HG03025 (cell line): ENCODE measurements at regions not wholly inside any gene's neighbourhood (a gene's known extent, or its start where the extent isn't known, plus 50 kb on each side); places are given as distances from the start of the nearest gene placed in this dataset.

Source experiments
- ATAC-seq: cut with Tn5 transposase; IDR thresholded peaks from one replicate; pipeline ENCODE4 v1.9.1; 2021; ENCODE audit warnings: mild to moderate bottlenecking, moderate library complexity; ENCODE audit not compliant: unreplicated experiment, low FRiP score

DNA sequence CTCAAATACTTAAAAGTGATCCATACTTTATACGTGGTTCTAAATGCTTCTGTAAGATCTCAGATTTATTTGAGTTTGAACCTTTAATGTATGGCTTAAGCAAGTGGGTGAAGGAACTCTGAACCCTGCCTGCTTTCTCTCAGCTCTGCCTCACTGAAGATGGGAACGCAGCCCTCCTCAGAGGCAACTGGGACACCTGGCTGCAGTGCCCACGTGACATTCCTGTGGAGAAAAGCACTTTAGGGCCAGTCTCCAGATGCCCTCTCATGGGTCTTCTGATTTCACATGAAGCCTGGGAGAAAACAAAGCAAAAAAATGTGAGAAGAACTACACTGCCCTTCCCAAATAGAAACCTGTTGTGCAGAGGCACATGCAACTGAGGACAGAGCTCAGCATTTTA, 242.6 kb upstream of the ANKRD30A start:
- no peak for ATAC-seq

DNA sequence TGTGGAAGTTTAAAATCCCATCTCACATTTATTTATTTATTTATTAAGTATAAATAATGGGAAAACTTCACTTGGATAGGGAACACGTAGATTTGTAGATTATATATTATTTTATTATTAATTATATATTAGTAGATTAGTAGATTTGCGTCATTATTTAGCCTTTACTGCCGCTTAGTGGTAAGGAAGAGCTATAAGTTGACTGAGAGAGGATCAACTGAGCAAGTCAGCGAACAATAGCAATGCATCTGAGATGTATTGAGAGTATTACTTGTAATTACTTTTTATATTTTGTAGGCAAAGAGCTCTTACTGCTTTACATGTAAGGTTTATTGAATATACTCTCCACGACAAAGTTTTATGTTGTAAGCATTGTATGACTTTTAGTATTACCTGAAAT, 244.5 kb upstream of the ANKRD30A start:
- ATAC-seq, result no peak

DNA sequence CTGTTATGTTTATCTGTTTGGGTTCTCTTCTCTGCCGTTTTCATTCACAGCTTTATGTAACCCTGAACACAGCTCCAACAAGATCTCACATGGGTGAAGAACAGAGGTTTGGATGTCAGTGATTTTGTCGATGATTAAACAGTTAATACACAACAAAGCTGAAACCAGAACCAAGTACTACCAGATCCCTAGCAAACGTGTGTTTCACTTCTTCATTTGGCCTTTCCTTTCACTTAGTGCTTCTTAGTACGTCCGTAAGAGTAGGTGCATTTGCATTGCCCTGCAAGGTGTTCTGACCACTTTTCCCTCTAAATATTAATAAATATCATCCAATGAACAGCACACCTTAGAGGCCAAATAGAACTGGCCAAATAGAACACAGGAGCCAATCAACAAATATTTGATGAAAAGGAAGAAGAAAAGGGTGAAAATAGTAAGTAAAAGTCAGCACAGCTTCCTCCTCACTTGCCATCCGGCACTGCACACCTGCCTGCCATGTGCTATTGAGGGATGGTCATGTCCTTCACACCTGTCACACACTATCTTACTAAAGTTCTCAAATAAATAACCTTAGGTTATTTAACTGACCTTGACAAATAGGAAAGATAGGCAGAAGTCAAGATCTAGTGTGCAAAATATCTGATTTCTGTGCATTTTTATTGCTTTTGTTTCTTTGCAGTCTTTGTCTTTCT, 252.6 kb upstream of the ANKRD30A start:
- peak; percentile 79 for ATAC-seq

DNA sequence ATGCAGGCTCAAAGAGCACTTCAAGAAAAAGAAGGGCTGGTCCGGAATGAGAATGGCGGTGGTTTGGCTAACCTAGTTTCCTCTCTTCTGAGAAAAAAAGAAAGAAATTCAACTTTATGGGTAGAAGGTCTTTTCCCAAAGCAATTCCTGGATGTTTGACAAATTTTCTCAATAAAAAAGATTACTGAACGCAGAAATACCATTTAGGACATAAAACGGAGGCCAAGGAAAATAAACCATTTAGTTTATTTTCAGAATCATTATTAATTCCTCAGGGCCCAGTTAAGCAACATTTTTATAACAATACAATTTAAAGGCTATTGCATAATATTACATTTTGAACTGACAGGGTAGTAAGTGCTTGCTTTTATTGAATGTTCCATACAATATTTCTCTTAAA, 284.6 kb upstream of the ANKRD30A start:
- ATAC-seq, result no peak

DNA sequence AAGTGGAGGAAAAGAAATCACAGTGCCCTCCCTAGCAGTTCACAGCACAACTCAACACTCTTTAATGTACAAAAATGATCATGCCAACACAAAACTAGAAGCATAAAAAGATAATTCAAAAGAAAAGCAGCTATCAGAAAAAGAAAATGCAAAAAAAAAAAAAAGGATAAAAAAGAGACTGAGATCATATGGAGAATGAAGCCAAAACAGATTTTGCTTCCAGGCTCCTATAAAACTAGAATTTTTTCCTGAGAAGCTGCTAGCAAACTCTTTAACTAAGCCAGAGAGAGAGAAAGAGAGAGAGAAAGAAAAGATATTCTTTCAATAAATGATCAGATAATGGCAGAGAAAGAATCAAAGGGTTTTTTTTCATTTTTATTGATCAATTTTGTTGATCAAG, 288.0 kb upstream of the ANKRD30A start:
- no peak for ATAC-seq

DNA sequence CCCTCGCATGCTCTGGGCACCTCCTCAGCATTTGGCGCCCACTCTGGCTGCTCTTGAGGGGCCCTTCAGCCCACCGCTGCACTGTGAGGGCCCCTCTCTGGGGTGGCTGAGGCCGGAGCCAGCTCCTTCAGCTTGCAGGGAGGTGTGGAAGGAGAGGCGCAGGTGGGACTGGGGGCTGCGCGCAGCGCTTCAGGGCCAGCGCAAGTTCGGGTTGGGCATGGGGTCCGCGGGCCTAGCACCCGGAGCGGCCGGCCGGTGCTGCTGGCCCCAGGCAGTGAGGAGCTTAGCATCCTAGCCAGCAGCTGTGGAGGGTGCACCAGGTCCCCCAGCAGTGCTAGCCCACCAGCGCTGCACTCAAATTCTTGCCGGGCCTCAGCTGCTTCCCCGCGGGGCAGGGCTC, 305.6 kb upstream of the ANKRD30A start:
- no peak for ATAC-seq

DNA sequence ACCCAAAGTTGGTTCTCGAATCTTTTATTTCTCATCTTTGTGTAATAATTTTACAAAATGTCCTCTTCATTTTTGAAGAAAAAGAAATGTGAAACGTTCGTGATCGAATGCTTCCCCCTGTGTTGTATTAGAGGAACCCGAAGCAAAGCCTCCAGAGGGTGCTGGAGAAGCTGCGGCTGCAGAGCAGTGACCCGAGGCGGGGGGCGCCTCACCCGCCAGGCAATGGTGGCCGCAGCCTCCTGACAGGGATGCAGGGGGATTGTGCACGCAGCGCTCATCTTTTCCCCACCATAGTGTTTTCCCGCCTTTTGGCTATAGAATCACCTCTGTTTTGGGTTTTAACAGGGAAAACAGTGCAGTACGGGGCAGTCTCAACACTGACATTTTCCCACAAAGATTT, 307.5 kb upstream of the ANKRD30A start:
- ATAC-seq, result no peak

DNA sequence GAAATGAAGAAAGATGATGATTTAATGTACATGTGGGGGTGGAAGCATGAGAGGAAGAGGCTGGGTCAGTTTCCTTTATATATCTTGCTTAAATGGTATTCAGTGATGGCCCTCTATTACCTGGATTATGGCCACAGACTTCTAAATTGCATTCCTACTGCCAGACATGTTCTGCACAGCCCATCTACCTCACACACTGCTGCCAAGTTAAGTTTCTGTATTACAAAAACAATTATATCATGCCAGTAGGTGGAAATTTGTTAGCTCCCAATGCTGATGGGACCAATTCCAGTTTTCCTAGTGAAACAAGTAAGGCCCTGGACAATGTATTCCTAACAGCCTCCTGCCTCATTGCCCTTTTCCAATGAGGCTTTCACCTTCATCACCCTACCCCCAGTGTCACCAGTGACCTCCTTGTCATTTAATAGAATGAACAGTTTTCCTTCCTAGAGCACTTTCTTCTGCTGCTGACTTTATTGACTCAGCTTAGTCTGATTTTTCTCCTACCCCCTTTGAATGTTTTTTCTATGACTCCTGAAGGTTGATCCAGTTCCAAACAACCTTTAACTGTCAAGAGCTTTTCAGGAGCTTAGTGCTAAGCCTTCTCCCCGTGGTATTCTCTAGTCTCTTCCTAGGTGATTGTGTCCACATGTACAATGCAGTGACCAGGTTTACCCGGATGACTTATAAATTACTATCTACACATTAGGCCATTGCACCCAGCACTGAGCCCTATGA, 316.6 kb upstream of the ANKRD30A start:
- ATAC-seq, result no peak

DNA sequence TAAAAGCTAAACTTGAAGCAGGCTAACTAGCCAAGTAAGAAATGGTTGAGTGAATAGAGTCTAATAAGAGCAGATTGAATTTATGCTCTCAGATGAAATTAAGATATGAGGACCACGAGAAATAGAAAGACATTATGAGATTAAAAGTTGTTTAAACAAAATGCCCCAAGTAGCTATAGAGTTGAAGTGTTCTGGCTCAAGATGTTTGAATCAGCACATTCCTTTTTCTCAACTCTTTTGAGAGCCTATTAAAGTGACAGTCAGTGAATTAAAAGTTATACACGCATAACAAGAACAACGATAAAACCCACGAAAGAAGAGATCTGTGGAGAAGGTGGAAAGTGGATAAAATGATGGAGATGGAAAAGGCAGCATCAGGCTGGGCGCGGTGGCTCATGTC, 322.2 kb upstream of the ANKRD30A start:
- ATAC-seq, result no peak

DNA sequence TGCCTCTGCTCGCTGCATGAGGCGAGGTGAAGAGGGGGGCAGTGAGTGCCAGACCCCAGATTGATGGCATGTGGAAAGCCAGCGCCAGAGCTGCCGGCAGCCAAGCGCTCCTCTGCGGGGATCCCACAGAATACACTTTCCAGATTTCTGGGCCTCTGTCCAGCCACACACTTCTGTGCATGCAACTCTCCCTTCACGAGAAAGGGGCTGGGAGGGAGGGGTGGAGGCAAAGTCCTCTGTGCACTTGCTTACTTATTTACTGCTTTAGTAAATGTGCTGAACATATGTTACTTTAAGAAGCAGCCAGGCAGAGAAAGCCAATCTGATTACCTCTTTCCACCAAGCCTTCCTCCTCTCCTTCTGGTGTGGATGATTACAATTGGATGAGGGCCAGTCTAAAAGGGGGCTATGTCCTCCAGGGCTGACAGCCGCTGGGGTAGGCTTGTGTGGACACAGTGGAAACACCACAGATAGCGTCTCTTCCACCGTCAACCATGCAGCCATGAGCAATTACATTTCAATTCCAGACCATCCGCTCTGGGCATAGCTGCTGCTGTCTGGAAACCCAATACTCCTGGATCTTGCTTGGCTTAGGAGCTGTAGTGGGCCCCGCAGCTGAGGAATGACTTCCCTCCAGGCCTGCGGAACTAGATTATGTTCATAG, 322.8 kb upstream of the ANKRD30A start:
- ATAC-seq, result no peak

DNA sequence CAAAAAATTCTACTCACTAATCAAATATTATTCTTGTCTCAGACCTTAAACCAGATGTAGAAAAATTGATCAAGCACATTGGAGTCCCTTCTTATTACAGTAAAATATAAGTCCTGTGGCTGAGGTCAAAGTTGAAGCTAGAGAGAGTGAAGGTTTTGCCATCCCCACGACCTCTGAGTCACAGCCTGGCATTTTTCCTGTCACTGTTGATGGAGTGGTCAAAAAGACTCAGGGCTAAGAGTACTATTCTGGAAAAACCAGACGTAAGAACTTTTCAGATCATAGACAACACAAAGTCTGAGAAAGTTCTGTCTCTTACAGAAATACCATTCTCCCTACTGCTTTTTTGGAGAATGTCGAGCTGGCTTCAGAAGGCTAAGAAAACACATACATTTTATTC, 323.7 kb upstream of the ANKRD30A start:
- no peak for ATAC-seq

DNA sequence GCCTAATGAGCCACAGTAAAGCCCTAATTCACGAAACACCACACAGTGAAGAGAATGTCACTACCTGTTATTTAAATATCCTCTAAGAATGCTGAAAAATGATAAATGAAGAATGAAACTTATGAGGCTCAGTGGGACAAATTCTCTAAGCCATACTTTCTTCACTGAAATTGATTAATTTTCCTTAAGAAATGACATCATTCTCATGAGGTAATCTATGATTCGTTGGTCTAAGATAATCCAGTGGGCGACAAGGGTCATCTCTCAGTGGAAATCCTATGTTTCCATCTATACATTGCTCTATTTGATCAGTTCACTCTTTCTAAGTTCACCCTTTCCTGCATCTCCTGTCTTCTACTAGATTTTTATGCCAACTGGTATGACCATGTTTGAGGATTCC, 330.4 kb upstream of the ANKRD30A start:
- ATAC-seq, result no peak

DNA sequence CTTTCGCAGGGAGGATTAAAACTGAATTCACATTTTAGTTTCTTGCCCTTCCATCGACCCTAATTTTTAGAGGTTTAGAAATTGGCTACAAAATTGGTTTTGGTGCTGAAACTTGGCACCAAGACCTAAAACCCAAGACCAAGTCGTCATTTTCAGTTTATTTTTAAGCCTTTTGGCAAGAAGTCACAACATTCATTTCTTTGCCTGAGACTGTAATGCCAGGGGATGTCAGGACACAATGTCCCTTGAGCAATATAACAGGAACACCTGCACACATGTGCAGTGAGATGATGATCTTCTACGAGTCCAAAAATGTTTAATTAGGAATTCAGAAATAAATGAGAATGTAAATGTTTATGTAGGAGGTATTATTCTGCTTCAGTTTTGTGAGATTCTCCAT, 335.4 kb upstream of the ANKRD30A start:
- no peak for ATAC-seq

DNA sequence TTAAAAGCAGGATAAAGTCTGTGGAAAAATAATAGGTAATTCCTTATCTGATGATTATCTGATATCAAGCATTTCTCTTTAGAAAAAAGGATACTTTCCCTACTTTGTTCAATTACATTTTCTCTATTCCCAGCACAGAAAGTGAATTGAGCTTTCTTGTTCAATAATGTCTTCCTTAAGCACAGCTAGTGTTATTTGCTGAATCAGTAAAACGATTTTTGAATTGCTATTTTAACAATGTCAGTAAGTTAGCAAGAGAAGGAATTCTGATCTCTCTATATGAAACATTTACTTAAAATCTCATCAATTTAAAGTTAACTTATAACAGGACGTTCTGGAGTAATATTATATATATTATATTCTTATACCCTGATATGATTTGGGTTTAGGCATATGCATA, 337.2 kb upstream of the ANKRD30A start:
- no peak for ATAC-seq

DNA sequence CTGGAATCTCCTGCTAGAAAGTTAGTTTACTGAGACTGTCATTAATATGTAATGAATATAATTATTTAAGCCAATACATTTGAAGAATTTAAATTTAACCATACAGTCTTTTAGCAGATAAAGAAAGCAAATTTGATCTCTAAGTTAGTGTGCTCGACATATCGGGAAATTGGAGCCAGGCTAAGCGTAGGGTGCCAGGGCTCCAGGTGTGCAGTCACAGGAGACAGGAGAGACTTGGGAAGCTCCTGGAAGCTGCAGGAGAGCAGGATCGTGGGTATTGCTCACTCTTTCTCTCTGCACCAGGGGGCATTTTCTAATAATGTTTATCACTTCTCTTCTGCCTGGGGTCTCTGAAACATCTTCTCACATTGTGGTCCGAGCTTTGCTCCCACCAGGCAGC, 342.0 kb upstream of the ANKRD30A start:
- ATAC-seq, result no peak

DNA sequence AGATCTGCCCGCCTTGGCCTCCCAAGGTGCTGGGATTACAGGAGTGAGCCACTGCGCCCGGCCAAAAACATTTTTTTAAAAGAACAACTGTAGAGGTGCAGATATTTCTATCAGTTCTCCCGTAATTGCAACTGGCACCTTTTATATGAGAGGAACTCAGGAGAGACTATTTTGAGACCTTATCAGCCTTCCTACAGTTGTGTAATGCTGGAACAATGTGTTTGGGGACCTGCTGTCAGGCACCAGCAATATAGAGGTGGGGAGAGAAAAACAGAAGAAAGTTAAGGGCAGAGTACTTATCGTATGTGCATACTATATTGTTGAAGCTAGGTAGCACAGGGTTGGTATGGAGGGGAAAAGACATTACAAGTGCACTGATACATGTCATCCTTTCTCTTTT, 343.8 kb upstream of the ANKRD30A start:
- ATAC-seq, result no peak

DNA sequence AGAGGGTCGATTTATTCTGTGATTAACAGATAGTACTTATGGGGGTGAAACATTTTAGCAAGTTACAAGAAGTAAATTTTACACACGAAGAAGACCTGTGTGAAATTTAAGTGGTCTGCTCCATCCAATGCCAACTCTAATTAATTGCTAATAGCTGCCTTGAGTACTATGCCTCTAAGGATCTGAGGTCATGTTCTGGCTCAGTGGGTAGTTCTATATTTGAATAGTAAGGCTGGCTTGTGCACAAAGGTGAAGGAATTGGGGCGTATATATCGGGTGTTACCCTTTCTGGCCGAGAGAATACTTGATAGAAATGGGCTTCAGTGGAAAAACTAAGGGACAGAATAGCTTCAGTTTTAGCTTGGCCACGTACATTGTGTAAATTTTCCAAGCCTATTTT, 345.2 kb upstream of the ANKRD30A start:
- no peak for ATAC-seq

DNA sequence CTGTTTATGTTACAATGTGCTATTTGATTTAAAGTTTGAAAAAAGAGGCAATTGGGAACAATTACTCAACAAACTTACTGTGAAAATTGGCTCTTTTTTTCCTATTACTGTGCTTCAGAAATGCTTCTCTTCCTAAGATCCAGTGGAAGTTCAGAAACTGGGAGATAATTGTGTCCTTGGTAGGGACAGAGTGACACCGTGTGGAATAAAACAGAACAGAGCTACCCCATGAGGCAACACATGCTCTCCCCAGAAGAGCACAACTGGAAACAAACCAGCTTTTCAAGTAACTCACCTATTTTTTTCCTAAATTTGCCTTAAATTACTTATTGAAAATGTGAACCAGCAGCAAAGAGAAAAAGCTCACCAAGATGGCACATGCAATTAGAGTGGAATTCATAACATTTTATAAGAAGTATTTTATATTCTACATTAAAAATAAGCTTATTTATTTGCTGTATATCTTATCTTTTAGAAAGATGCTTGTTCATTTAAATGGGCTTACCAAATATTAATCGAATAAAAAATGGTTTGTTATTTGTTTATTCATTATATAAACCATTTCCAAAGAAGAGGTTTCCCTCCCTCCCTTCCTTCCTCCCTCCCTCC, 346.1 kb upstream of the ANKRD30A start:
- no peak for ATAC-seq

DNA sequence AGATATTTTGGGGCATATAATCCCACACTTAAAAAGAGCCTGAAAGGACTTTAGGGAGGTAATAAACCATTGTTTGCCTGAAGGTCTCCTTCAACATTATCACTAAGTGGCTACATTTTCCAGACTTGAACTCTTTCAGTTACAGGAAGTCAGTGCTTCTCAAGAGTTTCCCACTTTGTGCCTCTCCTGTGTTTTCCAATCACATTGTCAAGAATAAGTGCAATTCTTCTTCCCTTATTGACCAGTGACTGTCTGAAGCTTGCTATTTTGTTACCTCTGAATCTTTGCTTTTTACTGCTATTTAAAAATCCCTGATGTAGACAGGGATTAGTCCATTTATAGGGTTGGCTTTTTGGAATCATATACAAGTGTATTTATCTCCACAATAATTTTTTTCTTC, 346.7 kb upstream of the ANKRD30A start:
- no peak for ATAC-seq

DNA sequence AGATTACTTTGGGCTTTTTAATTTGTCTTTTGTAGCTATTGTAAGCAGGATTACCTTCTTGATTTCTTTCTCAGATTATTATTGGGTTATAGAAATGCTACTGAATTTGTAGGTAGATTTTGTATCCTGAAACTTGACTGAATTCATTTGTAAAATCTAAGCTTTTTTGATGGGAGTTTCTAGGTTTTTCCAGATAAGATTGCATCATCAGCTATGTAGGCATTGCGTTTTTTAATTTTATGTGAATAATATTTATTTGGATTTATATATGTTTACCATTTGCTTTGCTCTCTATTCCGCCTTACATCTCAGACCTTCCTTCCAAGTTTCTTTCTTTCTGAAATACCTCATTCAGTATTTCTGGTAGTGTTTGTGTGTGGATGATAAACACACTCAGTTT, 351.7 kb upstream of the ANKRD30A start:
- no peak for ATAC-seq

DNA sequence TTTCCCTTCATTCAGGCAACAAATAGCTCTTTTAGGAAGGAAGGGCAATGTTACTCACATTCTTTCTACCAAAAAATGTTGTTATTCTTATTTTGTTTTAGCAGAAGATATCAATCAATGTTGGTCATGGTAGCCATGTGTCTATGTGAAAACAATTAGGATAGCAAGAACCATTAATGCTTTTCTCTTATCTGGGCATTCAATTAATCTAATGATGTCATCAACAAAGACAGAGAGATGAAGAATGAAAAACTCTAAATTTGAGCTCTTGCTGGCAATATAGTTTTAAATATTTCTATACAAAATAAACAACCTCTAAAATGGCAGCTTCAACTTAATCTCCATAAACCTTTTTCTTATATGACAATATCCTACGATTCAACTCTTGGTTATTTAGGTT, 353.7 kb upstream of the ANKRD30A start:
- no peak for ATAC-seq
